Erythroblast (primary cell): ENCODE measurements at regions not wholly inside any gene's neighbourhood (a gene's known extent, or its start where the extent isn't known, plus 50 kb on each side); places are given as distances from the start of the nearest gene placed in this dataset.
"Not testable (repeated sequence)": the region's sequence is repeated elsewhere in the genome, so short reads cannot be mapped to it uniquely, and the experiment has no call there.

Source experiments
- GATA1 ChIP-seq: IDR thresholded peaks from 2 replicates; pipeline ENCODE4 v1.6.1; 2011; ENCODE audit warnings: low read depth, mild to moderate bottlenecking, control low read depth, low read length, moderate library complexity
- POLR2A ChIP-seq: IDR thresholded peaks from 2 replicates; pipeline ENCODE4 v1.6.1; 2011; ENCODE audit warnings: mild to moderate bottlenecking, low read length

DNA sequence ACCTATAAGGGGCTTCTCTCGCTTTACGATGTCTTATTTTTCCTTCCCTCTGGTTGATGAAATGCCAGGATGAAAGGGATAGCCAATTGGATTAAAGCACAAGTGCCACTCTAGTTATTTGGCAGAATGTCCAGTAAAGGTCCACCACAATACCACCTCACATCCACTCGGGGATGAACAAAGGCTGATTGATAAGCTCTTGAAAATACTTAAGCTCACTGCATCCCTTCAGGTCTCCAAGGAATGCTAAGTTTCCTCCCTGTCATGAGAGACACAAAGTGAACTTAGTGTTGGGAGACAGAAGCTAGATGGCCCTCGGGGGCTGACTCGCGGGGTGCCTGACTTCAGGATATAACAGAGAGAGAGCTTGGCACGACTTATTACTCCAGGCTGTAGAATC lies 185.9 kb upstream of the ZNF644 start:
- not testable (repeated sequence) for TF ChIP-seq POLR2A, GATA1
